H9 (cell line): ENCODE measurements at regions not wholly inside any gene's neighbourhood (a gene's known extent, or its start where the extent isn't known, plus 50 kb on each side); places are given as distances from the start of the nearest gene placed in this dataset.

Experiments used
- DNase-seq: peaks from one replicate; pipeline ENCODE4 v3.0.0-alpha.2; 2017
- H2AFZ ChIP-seq: one replicate; pipeline ENCODE4 v1.6.1; 2013; ENCODE audit warnings: mild to moderate bottlenecking, low read length, control low read depth, moderate library complexity
- H2AK5ac ChIP-seq: 2 replicates; pipeline ENCODE4 v1.6.1; 2013; ENCODE audit warnings: low read length, control low read depth, mixed read lengths; ENCODE audit not compliant: insufficient read length
- H2BK120ac ChIP-seq: one replicate; pipeline ENCODE4 v1.6.1; 2013; ENCODE audit warnings: low read depth, mild to moderate bottlenecking, low read length, control low read depth, inconsistent platforms; ENCODE audit not compliant: poor library complexity, severe bottlenecking
- H2BK12ac ChIP-seq: 2 replicates; pipeline ENCODE4 v1.6.1; 2013; ENCODE audit warnings: low read length, control low read depth, mixed read lengths, low read depth; ENCODE audit not compliant: insufficient read length
- H2BK15ac ChIP-seq: 2 replicates; pipeline ENCODE4 v1.6.1; 2013; ENCODE audit warnings: low read depth, low read length, control low read depth
- H2BK20ac ChIP-seq: one replicate; pipeline ENCODE4 v1.6.1; 2013; ENCODE audit warnings: low read depth, mild to moderate bottlenecking, low read length, control low read depth, inconsistent platforms; ENCODE audit not compliant: poor library complexity, severe bottlenecking
- H2BK5ac ChIP-seq: 2 replicates; pipeline ENCODE4 v1.6.1; 2013; ENCODE audit warnings: low read length, control low read depth, mixed read lengths; ENCODE audit not compliant: insufficient read length
- H3K14ac ChIP-seq: 2 replicates; pipeline ENCODE4 v1.6.1; 2013; ENCODE audit warnings: low read length, control low read depth; ENCODE audit not compliant: insufficient read depth
- H3K18ac ChIP-seq: 2 replicates; pipeline ENCODE4 v1.6.1; 2013; ENCODE audit warnings: low read depth, mild to moderate bottlenecking, mixed read lengths, low read length, control low read depth; ENCODE audit not compliant: insufficient read length
- H3K23ac ChIP-seq: 2 replicates; pipeline ENCODE4 v1.6.1; 2013; ENCODE audit warnings: low read length, control low read depth, mixed read lengths, low read depth; ENCODE audit not compliant: insufficient read length
- H3K23me2 ChIP-seq: 2 replicates; pipeline ENCODE4 v1.6.1; 2013; ENCODE audit warnings: low read depth, mild to moderate bottlenecking, mixed read lengths, low read length, control low read depth; ENCODE audit not compliant: insufficient read length, poor library complexity, severe bottlenecking
- H3K27ac ChIP-seq: 2 replicates; pipeline ENCODE4 v1.5.1; 2013; ENCODE audit warnings: low read length, control low read depth, mixed read lengths, low read depth; ENCODE audit not compliant: insufficient read length
- H3K27me3 ChIP-seq: 2 replicates; pipeline ENCODE4 v1.6.1; 2013; ENCODE audit warnings: low read length, control low read depth, inconsistent platforms; ENCODE audit not compliant: insufficient read depth
- H3K4ac ChIP-seq: 2 replicates; pipeline ENCODE4 v1.6.1; 2013; ENCODE audit warnings: low read depth, mild to moderate bottlenecking, control low read depth, inconsistent platforms, low read length, moderate library complexity
- H3K4me1 ChIP-seq: 2 replicates; pipeline ENCODE4 v1.6.1; 2013; ENCODE audit warnings: low read length, control low read depth, inconsistent platforms; ENCODE audit not compliant: insufficient read depth
- H3K4me2 ChIP-seq: 2 replicates; pipeline ENCODE4 v1.6.1; 2013; ENCODE audit warnings: low read length, control low read depth, mixed read lengths; ENCODE audit not compliant: insufficient read length, insufficient read depth
- H3K56ac ChIP-seq: 2 replicates; pipeline ENCODE4 v1.6.1; 2013; ENCODE audit warnings: low read depth, mild to moderate bottlenecking, mixed read lengths, low read length, control low read depth; ENCODE audit not compliant: insufficient read length
- H3K79me1 ChIP-seq: 2 replicates; pipeline ENCODE4 v1.6.1; 2013; ENCODE audit warnings: low read depth, mild to moderate bottlenecking, moderate library complexity, low read length, control low read depth, inconsistent platforms; ENCODE audit not compliant: insufficient read depth, poor library complexity, severe bottlenecking
- H3K79me2 ChIP-seq: 2 replicates; pipeline ENCODE4 v1.6.1; 2013; ENCODE audit warnings: low read length, control low read depth, inconsistent platforms; ENCODE audit not compliant: insufficient read depth
- H3K9ac ChIP-seq: 2 replicates; pipeline ENCODE4 v1.6.1; 2013; ENCODE audit warnings: low read length, control low read depth, mixed read lengths; ENCODE audit not compliant: insufficient read length; ENCODE audit errors: extremely low read depth
- H3K9me3 ChIP-seq: one replicate; pipeline ENCODE4 v1.6.1; 2013; ENCODE audit warnings: low read depth, low read length, inconsistent platforms; ENCODE audit not compliant: control insufficient read depth
- H3T11ph ChIP-seq: one replicate; pipeline ENCODE4 v1.6.1; 2013; ENCODE audit warnings: mild to moderate bottlenecking, low read length, control low read depth, inconsistent platforms
- H4K20me1 ChIP-seq: one replicate; pipeline ENCODE4 v1.6.1; 2013; ENCODE audit not compliant: control insufficient read depth, insufficient read length, insufficient read depth
- H4K5ac ChIP-seq: 2 replicates; pipeline ENCODE4 v1.6.1; 2013; ENCODE audit warnings: low read depth, mild to moderate bottlenecking, mixed read lengths, low read length, control low read depth; ENCODE audit not compliant: insufficient read length
- H4K8ac ChIP-seq: replicated peaks from 2 replicates; pipeline ENCODE4 v1.6.1; 2013; ENCODE audit warnings: low read length, control low read depth, mixed read lengths, low read depth; ENCODE audit not compliant: insufficient read length
- H4K91ac ChIP-seq: 2 replicates; pipeline ENCODE4 v1.6.1; 2013; ENCODE audit warnings: low read depth, mild to moderate bottlenecking, moderate library complexity, mixed read lengths, low read length, control low read depth; ENCODE audit not compliant: insufficient read length
- H3K27ac Mint-ChIP-seq, 3 experiments: 2 replicates in 2 of 3; 3 replicates in 1 of 3; pipeline ENCODE4 v1.8.0; 2020 to 2021; ENCODE audit warnings: mixed read lengths in 3 of 3, mild to moderate bottlenecking in 1 of 3, moderate library complexity in 1 of 3
- H3K27me3 Mint-ChIP-seq: 2 replicates; pipeline ENCODE4 v1.8.0; 2021; ENCODE audit warnings: low read depth, mild to moderate bottlenecking, moderate library complexity, mixed read lengths
- H3K36me3 Mint-ChIP-seq, 3 experiments: 2 replicates in 2 of 3; 3 replicates in 1 of 3; pipeline ENCODE4 v1.8.0; 2020 to 2021; ENCODE audit warnings: low read depth in 3 of 3, mixed read lengths in 3 of 3; ENCODE audit not compliant: insufficient read depth in 1 of 3
- H3K4me1 Mint-ChIP-seq, 2 experiments: 2 replicates each; pipeline ENCODE4 v1.8.0; 2020; ENCODE audit warnings: mixed read lengths in 2 of 2
- H3K4me3 Mint-ChIP-seq, 2 experiments: 2 replicates in 1 of 2; 3 replicates in 1 of 2; pipeline ENCODE4 v1.8.0; 2020 to 2021; ENCODE audit warnings: mild to moderate bottlenecking in 2 of 2, mixed read lengths in 2 of 2, moderate library complexity in 1 of 2
- H3K9me3 Mint-ChIP-seq, 2 experiments: 2 replicates in 1 of 2; 3 replicates in 1 of 2; pipeline ENCODE4 v1.8.0; 2020; ENCODE audit warnings: mild to moderate bottlenecking in 2 of 2, mixed read lengths in 2 of 2, moderate library complexity in 1 of 2
- CTCF ChIP-seq: fragments of 200-600 bp; sonication (generic); conservative IDR thresholded peaks from 3 replicates; pipeline ENCODE4 v1.8.0; 2021; ENCODE audit warnings: antibody characterized with exemption, mild to moderate bottlenecking

GRCh38 chr7:53638517-53638916, 603.1 kb downstream of the POM121L12 start:
- TF ChIP-seq CTCF, result no peak
- H2BK5ac ChIP-seq, result no peak overlapping the region
- no peak overlapping the region for H3K4ac ChIP-seq

More at GRCh38 chr7:53638517-53638916, 603.1 kb downstream of the POM121L12 start:
- Histone ChIP-seq H3K56ac (no peak overlapping the region), H2BK15ac (no peak overlapping the region), H3K9ac (no peak overlapping the region), H3K4me1 (no peaks in the 10 kb centered on the region; the same call in none of the 2 replicates), H2BK20ac (no peak overlapping the region), H2BK12ac (no peak overlapping the region), H3T11ph (no peak overlapping the region), H4K20me1 (no peaks in the 10 kb centered on the region), H2BK120ac (no peak overlapping the region), H3K18ac (no peak overlapping the region), H3K27ac (no peak overlapping the region), H3K79me1 (no peaks in the 10 kb centered on the region), H4K5ac (no peak overlapping the region), H3K9me3 (no peaks in the 10 kb centered on the region), H3K23me2 (no peaks in the 10 kb centered on the region), H3K23ac (no peak overlapping the region), H3K79me2 (no peaks in the 10 kb centered on the region), H2AFZ (no peak overlapping the region), H3K14ac (no peak overlapping the region), H3K4me2 (no peak overlapping the region), H2AK5ac (no peak overlapping the region), H4K91ac (no peak overlapping the region), H4K8ac (no peak overlapping the region), H3K27me3 (no peaks in the 10 kb centered on the region)
- DNase-seq, result no peak
- Mint-ChIP-seq H3K9me3 (peaks cover 3 to 14% of the 10 kb centered on the region in 2 experiments; a peak in 3 of 5 replicates), H3K27me3 (no peaks in the 10 kb centered on the region; the same call in 1 of the 2 replicates), H3K27ac (no peak overlapping the region), H3K36me3 (peaks cover 2 to 13% (median 5%) of the 10 kb centered on the region in 3 experiments; a peak in 3 of 7 replicates), H3K4me3 (no peak overlapping the region), H3K4me1 (peaks cover 13% of the 10 kb centered on the region in 2 experiments)
